ENCODE measurements at regions not wholly inside any gene's neighbourhood (a gene's known extent, or its start where the extent isn't known, plus 50 kb on each side); places are given as distances from the start of the nearest gene placed in this dataset.
"Not testable (repeated sequence)": the region's sequence is repeated elsewhere in the genome, so short reads cannot be mapped to it uniquely, and the experiment has no call there.

DNA sequence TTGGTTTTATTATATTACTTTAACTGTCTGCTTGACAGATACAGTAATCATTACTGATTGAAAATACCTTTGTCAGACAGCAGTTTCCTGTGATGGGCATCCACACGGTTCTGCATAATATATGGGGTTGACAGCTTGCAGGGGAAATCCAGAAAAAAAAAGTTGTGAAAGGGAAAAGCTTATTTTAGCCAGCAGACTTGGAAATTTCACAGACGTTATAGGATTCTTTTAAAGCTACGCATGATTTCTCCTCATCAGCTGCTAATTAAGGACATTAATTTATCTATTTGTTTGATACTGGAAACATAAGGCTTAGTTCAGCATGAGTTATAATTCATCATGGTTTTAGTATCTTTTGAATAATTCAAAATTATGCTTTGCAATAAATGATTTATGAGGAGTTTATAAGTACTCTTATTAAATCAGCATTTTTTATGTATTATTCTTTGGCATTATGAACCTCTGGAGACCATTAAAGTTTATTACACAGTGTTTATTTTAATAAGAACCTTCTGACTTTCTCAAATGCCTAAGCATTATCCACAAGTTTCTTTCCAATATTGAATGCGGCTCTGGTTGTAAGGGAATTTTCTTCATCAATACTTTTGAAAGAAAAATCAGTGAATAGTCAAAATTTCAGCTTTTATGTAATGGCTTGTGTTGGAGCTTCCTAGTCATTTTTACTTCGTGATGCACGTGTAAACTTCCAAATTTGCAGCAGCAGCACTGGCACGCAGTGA, 235.3 kb upstream of the KCNK2 start:
- no peak for TF ChIP-seq POLR2AphosphoS5 (IDR thresholded peaks at IDR 0.05; ENCODE audit: low read depth, low read length)
- no peak for TF ChIP-seq TAF1 (IDR thresholded peaks at IDR 0.05; ENCODE audit: borderline replicate concordance, low read depth, low read length)
- TF ChIP-seq POLR2A (IDR thresholded peaks at IDR 0.05; ENCODE audit: low read depth, low read length) = no peak
- DNase-seq (ENCODE audit: insufficient read length) = no peak
- no peak for FAIRE-seq

DNA sequence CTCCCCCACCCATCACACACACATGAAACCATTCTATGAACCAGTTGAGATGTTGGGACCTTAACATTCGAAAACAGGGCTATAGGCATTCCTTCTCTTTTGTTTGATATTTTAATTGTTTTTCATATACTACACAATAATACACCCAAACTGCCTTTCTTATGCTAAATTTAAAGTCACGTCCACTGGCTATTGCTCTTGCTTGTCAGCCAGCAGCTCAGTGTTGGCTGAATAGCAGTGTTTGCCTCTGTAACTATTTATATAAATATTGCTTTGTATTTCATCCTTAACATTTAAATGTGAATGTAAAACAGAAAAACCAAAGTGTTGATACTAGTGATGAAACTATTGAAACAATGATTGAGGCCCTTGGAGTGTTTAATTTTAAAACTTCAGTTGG, 234.4 kb upstream of the KCNK2 start:
- TF ChIP-seq POLR2A (IDR thresholded peaks at IDR 0.05; ENCODE audit: low read depth, low read length) (no peak), POLR2AphosphoS5 (IDR thresholded peaks at IDR 0.05; ENCODE audit: low read depth, low read length) (no peak), TAF1 (IDR thresholded peaks at IDR 0.05; ENCODE audit: borderline replicate concordance, low read depth, low read length) (no peak)
- no peak for FAIRE-seq
- DNase-seq (ENCODE audit: insufficient read length) = no peak

DNA sequence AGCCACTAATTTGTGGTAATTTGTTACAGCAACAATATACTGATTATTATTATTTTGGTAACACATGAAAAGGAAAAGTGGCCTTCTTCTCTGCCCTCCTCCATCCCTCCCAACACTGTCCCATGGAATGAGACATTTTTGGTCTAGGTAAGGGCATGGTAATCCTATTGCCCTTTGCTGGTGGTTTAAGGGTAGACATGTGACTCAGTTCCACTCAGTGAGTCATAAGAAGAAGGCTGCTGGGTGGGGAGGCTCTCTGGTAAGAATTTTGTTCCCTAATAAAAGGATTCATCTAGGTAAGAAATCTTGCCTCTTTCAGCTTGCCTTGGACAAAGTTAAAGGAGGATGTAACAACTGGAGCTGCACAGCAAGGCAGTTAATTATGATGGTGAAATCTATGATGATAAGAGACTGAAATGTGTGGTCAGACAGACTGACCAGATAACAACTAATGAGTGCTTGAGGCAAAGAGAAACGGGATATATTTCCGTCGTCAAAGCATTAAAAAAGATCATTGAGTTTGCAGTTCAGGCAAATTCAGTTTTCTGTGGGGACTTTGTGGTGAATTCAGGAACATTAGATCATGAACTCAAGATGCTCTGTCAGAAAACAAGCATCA, 232.0 kb upstream of the KCNK2 start:
- DNase-seq (ENCODE audit: insufficient read length) (no peak), FAIRE-seq (no peak)
- no peak for TF ChIP-seq TAF1 (IDR thresholded peaks at IDR 0.05; ENCODE audit: borderline replicate concordance, low read depth, low read length)
- no peak for TF ChIP-seq POLR2A (IDR thresholded peaks at IDR 0.05; ENCODE audit: low read depth, low read length)
- TF ChIP-seq POLR2AphosphoS5 (IDR thresholded peaks at IDR 0.05; ENCODE audit: low read depth, low read length) = no peak

DNA sequence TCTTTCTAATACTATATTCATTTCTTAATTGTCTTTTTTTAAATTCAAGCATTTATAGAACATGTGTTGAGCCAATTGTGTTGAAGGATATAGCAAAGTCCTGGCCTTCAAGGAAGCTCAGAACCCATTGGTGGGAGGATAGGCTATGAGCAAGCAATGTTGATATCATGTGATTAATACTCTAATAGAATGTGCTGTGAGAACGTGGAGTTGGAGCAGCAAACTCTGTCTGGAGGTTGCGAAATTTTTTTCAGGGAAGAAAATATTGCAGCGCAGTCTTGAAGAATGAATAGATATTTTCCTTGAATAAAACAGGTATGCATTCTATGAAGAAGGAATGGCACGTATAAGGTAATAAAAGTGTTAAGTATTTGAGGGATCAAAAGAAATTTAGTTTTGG, 229.2 kb upstream of the KCNK2 start:
- no peak for DNase-seq (ENCODE audit: insufficient read length)
- FAIRE-seq = no peak
- TF ChIP-seq TAF1 (IDR thresholded peaks at IDR 0.05; ENCODE audit: borderline replicate concordance, low read depth, low read length) = no peak
- no peak for TF ChIP-seq POLR2AphosphoS5 (IDR thresholded peaks at IDR 0.05; ENCODE audit: low read depth, low read length)
- no peak for TF ChIP-seq POLR2A (IDR thresholded peaks at IDR 0.05; ENCODE audit: low read depth, low read length)

DNA sequence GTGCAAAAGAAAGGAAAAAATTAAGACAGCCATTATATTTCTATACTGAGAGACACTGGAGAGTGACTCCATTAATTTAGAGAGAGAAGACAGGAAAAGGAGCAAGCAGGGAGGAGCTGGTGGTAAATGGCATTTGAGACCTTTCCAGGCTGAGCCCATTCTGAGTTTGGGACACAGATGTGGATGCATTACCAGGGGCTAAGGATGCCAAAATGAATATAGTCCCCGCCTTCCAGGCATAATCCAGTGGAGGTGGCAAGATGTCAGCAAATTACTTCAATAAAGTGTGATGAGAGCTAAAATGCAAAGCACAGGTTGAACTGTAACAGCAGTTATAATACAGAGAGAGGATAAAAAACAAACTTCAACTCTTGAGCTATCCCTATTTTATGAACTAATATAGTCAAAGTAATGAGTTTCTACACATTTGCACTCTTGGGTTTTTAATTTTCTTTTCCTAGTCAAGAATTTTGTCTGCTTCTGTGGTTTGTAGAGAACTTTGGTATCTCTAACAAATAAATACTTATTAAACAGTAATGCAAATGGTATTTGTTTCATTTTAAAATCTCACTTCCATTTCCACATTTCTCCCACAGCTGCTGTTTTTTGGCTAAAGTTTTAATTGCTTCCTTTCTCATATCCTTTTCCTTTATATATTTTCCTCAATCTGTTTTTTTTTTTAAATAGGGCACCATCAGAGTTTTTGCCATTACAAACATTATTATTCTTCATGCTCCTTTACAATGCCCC, 228.2 kb upstream of the KCNK2 start:
- DNase-seq (ENCODE audit: insufficient read length) (no peak), FAIRE-seq (no peak)
- TF ChIP-seq TAF1 (IDR thresholded peaks at IDR 0.05; ENCODE audit: borderline replicate concordance, low read depth, low read length) = no peak

DNA sequence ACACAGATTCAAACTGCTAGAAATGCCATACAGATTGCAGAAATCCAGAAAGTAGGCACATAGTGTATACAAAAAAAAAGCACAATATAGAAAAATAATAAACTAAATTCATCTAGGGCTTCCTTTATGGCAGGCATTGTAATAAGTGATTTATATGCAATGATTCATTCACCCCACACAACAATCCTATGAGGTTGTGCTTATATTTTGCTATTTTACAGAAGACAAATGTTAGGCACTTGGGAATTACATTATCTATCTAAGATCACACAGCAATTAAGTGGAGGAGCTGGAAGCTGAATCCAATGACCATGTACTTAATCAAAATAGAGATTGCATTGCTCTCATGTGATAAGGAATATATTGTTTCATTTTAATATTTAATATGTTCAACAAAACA, 225.7 kb upstream of the KCNK2 start:
- FAIRE-seq (no peak), DNase-seq (ENCODE audit: insufficient read length) (no peak)
- no peak for TF ChIP-seq POLR2A (IDR thresholded peaks at IDR 0.05; ENCODE audit: low read depth, low read length)
- no peak for TF ChIP-seq POLR2AphosphoS5 (IDR thresholded peaks at IDR 0.05; ENCODE audit: low read depth, low read length)
- no peak for TF ChIP-seq TAF1 (IDR thresholded peaks at IDR 0.05; ENCODE audit: borderline replicate concordance, low read depth, low read length)

DNA sequence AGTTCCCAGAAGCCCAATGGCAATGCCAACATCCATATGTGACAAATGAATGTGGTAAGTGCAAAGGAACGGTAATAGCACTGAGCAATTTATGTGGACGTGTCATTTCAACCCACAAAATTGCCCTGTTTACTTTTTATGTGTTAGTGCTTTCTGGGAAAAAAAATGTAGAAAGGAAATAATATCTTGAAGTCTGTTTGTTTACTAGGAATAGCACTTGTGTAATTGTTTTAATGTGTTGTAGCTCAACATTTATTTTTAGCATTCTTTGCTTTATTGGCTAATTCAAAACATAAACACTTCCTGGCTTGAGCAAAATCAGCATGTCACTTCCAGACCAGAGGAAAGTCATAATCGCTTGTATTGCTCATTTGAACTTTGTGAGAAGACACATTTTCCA, 224.8 kb upstream of the KCNK2 start:
- FAIRE-seq = no peak
- DNase-seq (ENCODE audit: insufficient read length) = no peak
- no peak for TF ChIP-seq POLR2AphosphoS5 (IDR thresholded peaks at IDR 0.05; ENCODE audit: low read depth, low read length)
- TF ChIP-seq POLR2A (IDR thresholded peaks at IDR 0.05; ENCODE audit: low read depth, low read length) = no peak
- TF ChIP-seq TAF1 (IDR thresholded peaks at IDR 0.05; ENCODE audit: borderline replicate concordance, low read depth, low read length) = no peak

DNA sequence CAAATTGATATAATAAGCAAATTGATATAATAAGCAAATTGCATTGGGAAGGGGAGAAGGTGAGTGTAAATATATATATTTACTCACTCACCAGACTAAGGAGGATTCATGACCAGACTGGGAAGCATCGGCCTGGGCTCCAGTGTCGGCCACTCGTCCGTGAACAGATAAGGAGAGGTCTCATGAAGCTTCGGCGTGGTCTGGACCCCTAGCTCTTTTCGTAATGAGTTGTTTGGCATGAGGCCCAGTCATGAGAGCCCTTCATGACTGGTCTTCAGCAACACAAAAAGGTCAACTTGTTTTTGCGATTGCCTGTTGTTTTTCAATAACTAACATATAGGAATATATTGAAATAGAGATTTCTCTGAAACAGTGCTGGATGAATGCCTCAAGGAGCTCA, 222.9 kb upstream of the KCNK2 start:
- FAIRE-seq = no peak
- DNase-seq (ENCODE audit: insufficient read length) = no peak
- TF ChIP-seq POLR2AphosphoS5 (IDR thresholded peaks at IDR 0.05; ENCODE audit: low read depth, low read length) = no peak
- no peak for TF ChIP-seq POLR2A (IDR thresholded peaks at IDR 0.05; ENCODE audit: low read depth, low read length)
- no peak for TF ChIP-seq TAF1 (IDR thresholded peaks at IDR 0.05; ENCODE audit: borderline replicate concordance, low read depth, low read length)

DNA sequence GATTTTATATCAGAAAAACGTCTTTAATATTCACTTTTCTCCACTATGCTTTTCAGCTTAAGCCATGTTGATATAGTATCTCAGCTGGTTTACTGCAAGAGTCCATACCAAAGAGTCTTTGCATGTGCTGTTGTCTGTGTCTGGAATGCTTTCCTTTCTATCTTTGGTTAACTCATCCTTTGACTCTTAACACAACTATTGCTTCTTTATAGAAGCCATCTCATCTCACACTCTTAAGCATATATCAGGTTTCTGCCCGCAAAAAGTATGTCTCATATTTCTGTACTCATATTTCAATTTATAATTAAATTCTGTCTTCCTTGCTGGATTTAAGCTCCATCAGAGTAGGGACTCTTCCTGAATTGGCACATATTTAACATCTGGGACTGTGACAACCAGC, 220.9 kb upstream of the KCNK2 start:
- TF ChIP-seq POLR2AphosphoS5 (IDR thresholded peaks at IDR 0.05; ENCODE audit: low read depth, low read length) (no peak), POLR2A (IDR thresholded peaks at IDR 0.05; ENCODE audit: low read depth, low read length) (no peak), TAF1 (IDR thresholded peaks at IDR 0.05; ENCODE audit: borderline replicate concordance, low read depth, low read length) (no peak)
- DNase-seq (ENCODE audit: insufficient read length) = no peak
- no peak for FAIRE-seq

DNA sequence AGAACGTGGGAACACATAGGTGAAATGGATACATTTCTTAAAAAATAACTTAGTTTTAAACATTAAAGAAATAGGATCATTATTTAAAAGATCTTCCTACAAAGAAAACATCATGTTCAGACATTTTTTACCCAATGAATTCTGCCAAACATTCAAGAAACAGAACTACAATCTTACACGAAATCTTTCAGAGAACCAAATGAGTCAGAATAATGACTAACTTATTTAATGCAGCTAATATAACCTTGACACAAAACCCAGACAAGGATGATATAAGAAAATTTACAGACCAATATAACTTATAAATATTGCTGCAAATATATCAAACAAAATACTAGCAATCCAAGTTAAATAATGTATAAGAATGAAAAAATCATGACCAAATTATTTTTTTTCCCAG, 220.1 kb upstream of the KCNK2 start:
- TF ChIP-seq POLR2AphosphoS5 (IDR thresholded peaks at IDR 0.05; ENCODE audit: low read depth, low read length) (no peak), TAF1 (IDR thresholded peaks at IDR 0.05; ENCODE audit: borderline replicate concordance, low read depth, low read length) (no peak), POLR2A (IDR thresholded peaks at IDR 0.05; ENCODE audit: low read depth, low read length) (no peak)
- no peak for DNase-seq (ENCODE audit: insufficient read length)
- FAIRE-seq = no peak

DNA sequence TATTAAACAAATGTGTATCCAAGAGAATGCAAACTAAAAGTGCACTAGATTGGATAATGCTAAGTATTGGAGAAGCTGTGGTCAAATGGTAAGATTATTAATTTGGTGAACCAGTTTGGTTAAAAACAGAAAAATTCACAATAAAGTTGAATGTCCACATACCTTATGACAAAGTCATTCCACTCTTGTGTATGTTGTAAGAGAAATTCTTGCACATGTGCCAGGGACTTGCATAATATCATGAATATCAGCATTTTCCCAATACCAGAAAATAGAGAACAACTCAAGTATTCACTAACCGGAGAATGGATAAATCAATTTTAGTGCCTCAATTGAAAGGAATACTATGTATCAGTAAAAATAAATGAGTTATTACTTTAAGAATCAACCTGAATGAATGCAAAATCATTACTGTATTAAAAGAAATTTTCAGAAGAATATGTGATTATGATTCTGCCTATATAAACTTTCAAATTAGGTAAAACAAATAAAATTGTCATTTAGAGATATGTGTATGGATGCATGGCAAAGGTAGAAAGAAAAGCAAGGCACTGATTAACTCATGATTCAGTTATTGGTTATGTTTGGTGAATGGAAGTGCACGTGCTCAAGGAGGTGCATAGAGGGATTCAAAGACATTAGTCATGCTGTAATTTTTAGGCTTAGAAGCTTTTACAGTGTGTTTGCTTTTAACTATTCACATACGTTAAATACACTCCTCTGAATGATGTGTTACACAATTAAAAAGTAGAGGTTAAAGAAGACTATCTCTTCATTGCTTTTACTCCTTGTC, 217.4 kb upstream of the KCNK2 start:
- DNase-seq (ENCODE audit: insufficient read length) = no peak
- TF ChIP-seq POLR2A (IDR thresholded peaks at IDR 0.05; ENCODE audit: low read depth, low read length) (no peak), TAF1 (IDR thresholded peaks at IDR 0.05; ENCODE audit: borderline replicate concordance, low read depth, low read length) (no peak), POLR2AphosphoS5 (IDR thresholded peaks at IDR 0.05; ENCODE audit: low read depth, low read length) (no peak)
- FAIRE-seq = no peak

DNA sequence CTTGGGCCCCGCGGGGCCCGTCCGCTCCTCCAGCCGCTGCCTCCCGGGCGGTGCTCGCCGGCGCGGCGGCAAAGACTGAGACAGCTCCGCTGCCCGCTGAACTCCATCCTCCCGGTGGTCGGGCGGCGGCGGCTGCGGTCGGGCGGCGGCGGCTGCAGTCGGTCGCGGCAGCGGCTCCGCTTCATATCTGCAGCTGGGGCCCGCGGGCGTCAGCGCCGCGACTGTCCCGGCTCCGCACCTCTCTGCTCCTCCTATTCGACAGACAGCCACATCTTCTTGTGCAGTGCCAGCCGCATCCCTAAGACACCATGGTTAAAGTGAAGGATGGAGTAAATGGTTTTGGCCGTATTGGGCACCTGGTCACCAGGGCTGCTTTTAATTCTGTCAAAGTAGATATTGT, 212.1 kb upstream of the KCNK2 start:
- not testable (repeated sequence) for DNase-seq (ENCODE audit: insufficient read length); FAIRE-seq
